Retinal pigment epithelial cell (primary cell): ENCODE measurements at regions not wholly inside any gene's neighbourhood (a gene's known extent, or its start where the extent isn't known, plus 50 kb on each side); places are given as distances from the start of the nearest gene placed in this dataset.
"Not testable (repeated sequence)": the region's sequence is repeated elsewhere in the genome, so short reads cannot be mapped to it uniquely, and the experiment has no call there.

Source experiments
- DNase-seq: peaks from one replicate; pipeline ENCODE4 v3.0.0-alpha.2; 2010; ENCODE audit warnings: low read depth
- H3K4me3 ChIP-seq: 2 replicates; pipeline ENCODE4 v1.5.1; 2011; ENCODE audit warnings: mild to moderate bottlenecking, low read length, control low read depth, moderate library complexity
- CTCF ChIP-seq: conservative IDR thresholded peaks from 2 replicates; pipeline ENCODE4 v1.5.1; 2011; ENCODE audit warnings: low read depth, low read length, control low read depth, inconsistent platforms

DNA sequence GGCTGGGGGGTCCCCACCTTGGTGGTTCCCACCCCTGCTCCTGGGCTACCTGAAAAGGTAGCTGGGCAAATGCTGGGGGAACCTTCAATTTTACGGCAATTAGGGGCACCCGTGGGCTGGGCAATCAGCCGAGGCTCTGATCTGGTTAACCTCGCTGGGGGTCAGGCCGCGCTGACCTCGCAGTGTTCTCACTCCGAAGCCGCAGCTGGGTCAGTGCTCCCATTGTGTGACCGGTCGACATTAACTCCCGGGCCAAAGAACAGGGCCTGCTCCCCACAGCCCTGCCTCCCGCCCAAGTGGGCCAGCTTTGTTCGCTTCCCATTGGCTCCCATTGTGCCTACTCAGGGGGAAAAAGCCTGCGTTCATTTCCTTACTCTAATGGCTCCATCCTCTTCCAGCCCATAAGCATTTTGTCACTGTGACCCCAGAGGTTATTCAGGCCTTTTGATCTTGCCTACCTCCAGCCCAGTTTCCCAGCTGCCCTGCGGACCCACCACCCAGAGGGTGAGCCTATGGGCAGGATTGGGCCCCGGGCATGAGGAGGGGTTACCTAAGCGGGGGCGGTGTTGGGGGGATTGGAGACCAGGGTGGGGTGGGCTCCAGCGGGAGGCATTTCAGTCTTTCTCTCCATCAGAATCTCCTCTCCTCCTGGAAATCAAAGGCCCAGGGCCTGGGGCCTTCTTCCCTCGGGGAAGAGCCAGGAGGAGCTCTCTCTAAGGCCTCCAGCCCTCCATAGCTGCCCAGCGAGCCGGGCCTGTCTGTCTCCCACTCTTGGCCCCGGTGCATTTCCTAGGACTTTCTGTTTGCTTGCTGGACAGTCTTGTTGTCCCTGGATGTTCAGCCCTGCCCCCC lies 90.1 kb downstream of the MYCN start:
- DNase-seq, result no peak
- TF ChIP-seq CTCF, result no peak
- H3K4me3 ChIP-seq, result no peak overlapping the region

DNA sequence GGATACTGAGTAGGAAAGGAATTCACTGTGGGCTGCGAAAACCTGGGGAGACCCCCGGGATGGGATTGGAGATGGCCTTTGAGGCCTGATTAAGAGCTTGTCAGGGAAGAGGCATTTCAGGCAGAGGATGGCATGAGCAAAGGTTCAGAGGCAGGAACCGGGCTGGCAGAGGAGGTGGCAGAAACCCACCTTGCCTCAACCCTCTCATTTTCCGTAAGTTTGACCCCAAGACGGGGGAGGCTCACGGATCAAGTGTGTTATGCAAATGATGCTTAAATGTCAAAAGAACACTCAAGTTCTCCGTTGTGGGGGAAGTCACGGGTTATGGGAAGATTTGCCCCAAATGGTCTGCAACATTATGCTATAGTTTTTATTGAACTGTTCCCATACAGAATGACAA lies 88.3 kb downstream of the MYCN start:
- no peak overlapping the region for H3K4me3 ChIP-seq
- no peak for DNase-seq
- no peak for TF ChIP-seq CTCF

DNA sequence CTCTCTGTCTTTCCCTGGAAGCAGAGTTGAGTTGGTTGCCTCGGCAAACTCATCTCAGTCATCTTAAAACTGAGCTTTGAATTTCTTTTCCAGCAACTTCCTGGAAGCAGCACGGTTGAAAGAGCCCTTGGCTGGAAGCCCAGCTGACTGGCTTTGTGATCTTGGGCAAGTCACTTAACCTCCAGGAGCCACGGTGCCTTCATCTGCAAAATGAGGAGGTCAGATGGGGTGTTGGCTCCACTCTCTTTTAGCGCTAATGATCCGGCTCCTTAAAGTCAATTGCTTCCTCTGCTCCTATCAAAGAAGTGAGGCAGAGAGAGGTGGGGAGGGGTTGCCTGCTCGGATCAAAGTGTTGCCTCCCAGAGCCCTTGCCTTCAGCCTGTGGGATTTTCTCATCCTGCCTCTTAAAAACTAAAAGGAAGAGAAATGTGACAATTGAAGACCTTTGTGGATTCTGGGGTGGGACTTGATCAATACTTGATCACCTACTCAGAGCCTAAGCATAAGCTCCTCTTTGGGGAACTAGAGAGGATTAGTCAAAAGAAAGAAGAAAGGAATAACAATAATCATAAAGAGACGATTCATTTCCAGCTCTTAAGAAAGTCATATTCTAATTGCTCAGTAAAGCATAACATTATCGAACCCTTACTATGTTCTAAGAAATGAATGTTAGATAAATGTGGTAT lies 86.6 kb downstream of the MYCN start:
- TF ChIP-seq CTCF, result no peak
- H3K4me3 ChIP-seq, result no peak overlapping the region
- no peak for DNase-seq

DNA sequence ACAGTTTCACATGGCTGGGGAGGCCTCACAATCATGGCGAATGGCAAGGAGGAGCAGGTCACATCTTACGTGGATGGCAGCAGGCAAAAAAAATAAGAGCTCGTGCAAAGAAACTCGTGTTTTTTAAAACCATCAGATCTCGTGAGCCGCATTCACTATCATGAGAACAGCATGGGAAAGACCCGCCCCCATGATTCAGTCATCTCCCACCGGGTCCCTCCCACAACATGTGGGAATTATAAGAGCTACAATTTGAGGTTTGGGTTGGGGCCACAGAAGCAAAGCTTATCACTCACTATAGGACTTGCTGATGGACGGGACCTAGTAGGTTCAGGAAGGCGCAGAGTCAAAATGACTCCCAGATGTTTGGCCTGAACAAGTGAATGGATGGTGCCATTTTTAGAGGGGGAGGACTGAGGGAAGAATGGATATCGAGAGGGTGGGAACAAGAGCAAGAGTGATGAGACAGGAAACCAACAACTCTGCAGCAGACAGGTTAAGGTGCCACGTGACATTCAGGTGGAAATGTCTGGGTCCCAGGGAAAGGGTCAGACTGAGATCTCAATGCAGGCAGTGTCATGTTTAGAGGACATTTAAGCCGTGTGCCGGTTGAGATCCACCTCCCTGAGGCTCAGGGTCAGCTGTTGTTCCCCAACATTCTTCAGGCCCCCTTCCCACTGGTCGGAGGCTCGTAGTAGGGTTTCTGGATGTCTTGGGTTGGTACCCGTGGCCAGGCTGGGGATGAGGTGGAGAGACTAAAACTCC lies 85.7 kb downstream of the MYCN start:
- no peak for TF ChIP-seq CTCF
- H3K4me3 ChIP-seq, result no peak overlapping the region
- no peak for DNase-seq

GRCh38 chr2:16025211-16025875 lies 85.0 kb downstream of the MYCN start:
- no peak overlapping the region for H3K4me3 ChIP-seq
- no peak for TF ChIP-seq CTCF
- no peak for DNase-seq

- not testable (repeated sequence) for DNase-seq, H3K4me3 ChIP-seq
Observed at GRCh38 chr2:16024628-16025027, 84.3 kb downstream of the MYCN start.
